Ovary (tissue), 3 donors: ENCODE measurements at regions not wholly inside any gene's neighbourhood (a gene's known extent, or its start where the extent isn't known, plus 50 kb on each side); places are given as distances from the start of the nearest gene placed in this dataset.

Experiments
- POLR2A ChIP-seq: fragments of 450-650 bp; IDR thresholded peaks from one replicate; pipeline ENCODE4 v1.6.1; 2017; ENCODE audit warnings: antibody characterized with exemption, mild to moderate bottlenecking, moderate library complexity
- TF ChIP-seq, protein P1 (sequence below), 3 donors: fragments of 450-650 bp in 2 of 3; fragments of 200-600 bp in 1 of 3; IDR thresholded peaks; one replicate each; pipeline versions ENCODE4 v1.5.1 to v1.8.0; 2016 to 2022; ENCODE audit warnings: antibody characterized with exemption in 3 of 3, mild to moderate bottlenecking in 1 of 3
- donor health status: DM: no; HTN: no; CAD: no.

DNA sequence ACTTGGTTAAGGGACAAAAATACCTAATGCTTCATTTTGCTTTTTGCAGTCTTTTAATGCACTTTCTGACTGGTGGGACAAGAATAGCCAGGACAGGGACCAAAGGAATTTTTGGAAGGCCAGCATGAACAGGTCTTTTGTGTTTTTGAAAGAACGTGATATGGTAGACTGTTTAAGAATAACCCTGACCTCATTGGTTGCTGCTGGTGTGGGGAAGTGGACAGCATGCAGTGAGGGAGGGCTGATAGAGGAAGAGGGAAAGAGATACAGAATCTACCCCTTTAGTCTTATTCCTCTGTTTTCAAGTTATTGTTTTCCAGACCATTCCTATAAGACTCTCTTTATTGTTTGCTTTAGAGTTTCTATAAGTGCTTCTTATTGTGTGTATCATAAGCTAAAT is 816.2 kb downstream of the CDH11 start:
- TF ChIP-seq, protein P1, sequence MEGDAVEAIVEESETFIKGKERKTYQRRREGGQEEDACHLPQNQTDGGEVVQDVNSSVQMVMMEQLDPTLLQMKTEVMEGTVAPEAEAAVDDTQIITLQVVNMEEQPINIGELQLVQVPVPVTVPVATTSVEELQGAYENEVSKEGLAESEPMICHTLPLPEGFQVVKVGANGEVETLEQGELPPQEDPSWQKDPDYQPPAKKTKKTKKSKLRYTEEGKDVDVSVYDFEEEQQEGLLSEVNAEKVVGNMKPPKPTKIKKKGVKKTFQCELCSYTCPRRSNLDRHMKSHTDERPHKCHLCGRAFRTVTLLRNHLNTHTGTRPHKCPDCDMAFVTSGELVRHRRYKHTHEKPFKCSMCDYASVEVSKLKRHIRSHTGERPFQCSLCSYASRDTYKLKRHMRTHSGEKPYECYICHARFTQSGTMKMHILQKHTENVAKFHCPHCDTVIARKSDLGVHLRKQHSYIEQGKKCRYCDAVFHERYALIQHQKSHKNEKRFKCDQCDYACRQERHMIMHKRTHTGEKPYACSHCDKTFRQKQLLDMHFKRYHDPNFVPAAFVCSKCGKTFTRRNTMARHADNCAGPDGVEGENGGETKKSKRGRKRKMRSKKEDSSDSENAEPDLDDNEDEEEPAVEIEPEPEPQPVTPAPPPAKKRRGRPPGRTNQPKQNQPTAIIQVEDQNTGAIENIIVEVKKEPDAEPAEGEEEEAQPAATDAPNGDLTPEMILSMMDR (IDR thresholded peaks at IDR 0.05), result no peak
- TF ChIP-seq POLR2A, result no peak
